Heart right ventricle (tissue), 16 donors: ENCODE measurements at regions not wholly inside any gene's neighbourhood (a gene's known extent, or its start where the extent isn't known, plus 50 kb on each side); places are given as distances from the start of the nearest gene placed in this dataset.

Experiments
- ATAC-seq, 8 donors: fragments of 200-7000 bp; cut with Tn5 transposase; one replicate each; pipeline ENCODE4 v1.9.1; 2020; ENCODE audit warnings: mild to moderate bottlenecking in 8 of 8, moderate library complexity in 8 of 8, moderate number of reproducible peaks in 1 of 8
- DNase-seq, 2 donors: peaks; one replicate each; pipeline ENCODE4 v3.0.0-alpha.2; 2020
- H3K27ac ChIP-seq, 10 donors: fragments of 200-600 bp; sonication (generic) in 2 of 10; one replicate each; pipeline versions ENCODE4 v1.5.0 to v1.8.0; 2020 to 2022; ENCODE audit warnings: mild to moderate bottlenecking in 3 of 10
- H3K27me3 ChIP-seq, 7 donors: fragments of 200-600 bp; one replicate each; pipeline ENCODE4 v1.8.0; 2021 to 2022; ENCODE audit warnings: mild to moderate bottlenecking in 2 of 7
- H3K36me3 ChIP-seq, 9 donors: fragments of 200-600 bp; sonication (generic) in 1 of 9; one replicate each; pipeline versions ENCODE4 v1.5.0 to v1.8.0; 2020 to 2022; ENCODE audit warnings: mild to moderate bottlenecking in 2 of 9
- H3K4me1 ChIP-seq, 9 donors: fragments of 200-600 bp; sonication (generic) in 1 of 9; one replicate each; pipeline versions ENCODE4 v1.5.0 to v1.8.0; 2020 to 2022; ENCODE audit warnings: mild to moderate bottlenecking in 4 of 9
- H3K4me3 ChIP-seq, 10 donors: fragments of 200-600 bp; sonication (generic) in 2 of 10; one replicate each; pipeline versions ENCODE4 v1.5.0 to v1.8.0; 2020 to 2022; ENCODE audit warnings: mild to moderate bottlenecking in 7 of 10, moderate library complexity in 2 of 10
- H3K9me3 ChIP-seq, 11 donors: fragments of 200-600 bp in 10 of 11; sonication (generic) in 2 of 11; one replicate each; pipeline versions ENCODE4 v1.5.0 to v1.8.0; 2013 to 2022; ENCODE audit warnings: mild to moderate bottlenecking in 2 of 11, control low read depth in 1 of 11, moderate library complexity in 1 of 11
- CTCF ChIP-seq, 9 donors: fragments of 200-600 bp; sonication (generic) in 2 of 9; IDR thresholded peaks; one replicate each; pipeline versions ENCODE4 v1.5.0 to v1.8.0; 2021 to 2022; ENCODE audit warnings: antibody characterized with exemption in 9 of 9, mild to moderate bottlenecking in 5 of 9, moderate library complexity in 1 of 9
- WGBS, 2 donors: extraction: QIAGEN DNeasy Blood & Tissue Kit; methylation state at CpG; one replicate each; pipeline ENCODE4 v1.1.7; 2013; ENCODE audit warnings: inconsistent platforms in 1 of 2; 5-methylcytosine and 5-hydroxymethylcytosine counted together
- intact Hi-C, 10 donors: fragments of 100-400 bp; cut with DNase I; formaldehyde crosslinking; loops; one replicate each; pipeline versions ENCODE4 v1.11.1 to v1.14.2; 2022
- donor health status: Arrhythmogenic right ventricular cardiomyopathy.
- donor health status: ischemic (EF 13 %, LVEDD 7.1; RV severe dilation, severe dysfunction).
- donor health status: healthy with polysubstance abuse.
- donor health status: DM: no; HTN: yes; CAD: no.
- donor health status: DM: no; HTN: no; CAD: no.
- donor health status: ischemic (EF 25% LVEDD 6.9; RV normal size, moderate dysfunction).
- donor health status: ischemic (EF 25% LVEDD 5.7; RV mildly dilated, moderate dysfunction).
- donor health status: healthy.
- donor health status: DM: yes; HTN: yes; CAD: no.
- donor health status: Ischemic cardiomyopathy.
- donor health status: ischemic (EF 35%, LVEDD 5.7; RV mildly dilated, moderate dysfunction).
- donor health status: nonischemic (EF 11% LVEDD 7.7; RV severe dilation, severe dysfunction).
- donor health status: DM: yes; HTN: yes; CAD: no.
- donor health status: PGD.
- donor health status: ischemic (EF 29% LVEDD 5.4; RV normal size, mild dysfunction).
- donor health status: nonischemic (EF 23%, LVEDD 6.1; RV moderate dilation, normal function).

GRCh38 chr5:128836571-128836970, 128.7 kb upstream of the SLC27A6 start:
- no peaks in the 10 kb centered on the region for H3K4me1 ChIP-seq
- H3K9me3 ChIP-seq = no peaks in the 10 kb centered on the region
- H3K4me3 ChIP-seq = no peak overlapping the region
- H3K27me3 ChIP-seq = no peaks in the 10 kb centered on the region
- no peak for TF ChIP-seq CTCF (IDR thresholded peaks at IDR 0.05)
- 45 to 63% methylated on average over 5 of the region's 5 CpGs for WGBS, 2 donors
- ATAC-seq = peak in 4 of 8 donors; percentile 27 to 66 (median 43)
- intact Hi-C loops = loop anchor here in 2 of 10 donors (5.0 to 10.0 kb wide), 2 partner anchors 622 to 624 kb away; no protein-coding TSS in a partner anchor
- DNase-seq = no peak
- H3K27ac ChIP-seq = no peak overlapping the region
- H3K36me3 ChIP-seq = no peaks in the 10 kb centered on the region

- Histone ChIP-seq H3K27me3 (no peaks in the 10 kb centered on the region), H3K27ac (no peak overlapping the region), H3K4me3 (no peak overlapping the region), H3K36me3 (no peaks in the 10 kb centered on the region), H3K9me3 (no peaks in the 10 kb centered on the region), H3K4me1 (no peaks in the 10 kb centered on the region)
- intact Hi-C loops = loop anchor here in 2 of 10 donors (5.0 to 10.0 kb wide), 2 partner anchors 624 to 626 kb away; no protein-coding TSS in a partner anchor
- DNase-seq = no peak
- no peak for ATAC-seq
- TF ChIP-seq CTCF (IDR thresholded peaks at IDR 0.05) = no peak
These were observed 126.7 kb upstream of the SLC27A6 start for GRCh38 chr5:128838623-128839022.

GRCh38 chr5:128842241-128842640, 123.0 kb upstream of the SLC27A6 start:
- no peaks in the 10 kb centered on the region for H3K36me3 ChIP-seq
- intact Hi-C loops = loop anchor here in 8 of 10 donors (5.0 to 10.0 kb wide), 6 partner anchors 175 to 630 kb away; no protein-coding TSS in a partner anchor
- H3K4me1 ChIP-seq = no peaks in the 10 kb centered on the region
- H3K27me3 ChIP-seq = no peaks in the 10 kb centered on the region
- ATAC-seq (no peak), DNase-seq (no peak)
- H3K9me3 ChIP-seq = peaks cover 0 to 6% (median 0%) of the 10 kb centered on the region in 11 donors
- TF ChIP-seq CTCF (IDR thresholded peaks at IDR 0.05) = no peak
- no peak overlapping the region for H3K4me3 ChIP-seq
- no peak overlapping the region for H3K27ac ChIP-seq

GRCh38 chr5:128844354-128844923, 120.8 kb upstream of the SLC27A6 start:
- ATAC-seq (no peak), DNase-seq (no peak)
- WGBS, 2 donors = 39 to 44% methylated on average over 2 of the region's 2 CpGs
- Histone ChIP-seq H3K36me3 (no peaks in the 10 kb centered on the region), H3K9me3 (peaks cover 0 to 25% (median 11%) of the 10 kb centered on the region in 11 donors), H3K27ac (no peak overlapping the region), H3K4me3 (no peak overlapping the region), H3K4me1 (no peaks in the 10 kb centered on the region), H3K27me3 (no peaks in the 10 kb centered on the region)
- intact Hi-C loops = loop anchor here in 8 of 10 donors (2.0 to 10.0 kb wide), 7 partner anchors 177 to 632 kb away; no protein-coding TSS in a partner anchor
- peak; percentile 14 to 63 (median 46) for TF ChIP-seq CTCF (IDR thresholded peaks at IDR 0.05)
